HG03097 (cell line): ENCODE measurements at regions not wholly inside any gene's neighbourhood (a gene's known extent, or its start where the extent isn't known, plus 50 kb on each side); places are given as distances from the start of the nearest gene placed in this dataset.

ENCODE experiments used
- ATAC-seq: cut with Tn5 transposase; IDR thresholded peaks from one replicate; pipeline ENCODE4 v1.9.1; 2021; ENCODE audit not compliant: unreplicated experiment, low FRiP score

GRCh38 chr19:27580906-27581305 is 1632.0 kb downstream of the UQCRFS1 start:
- ATAC-seq: no peak
